ENCODE measurements at regions not wholly inside any gene's neighbourhood (a gene's known extent, or its start where the extent isn't known, plus 50 kb on each side); places are given as distances from the start of the nearest gene placed in this dataset.

DNA sequence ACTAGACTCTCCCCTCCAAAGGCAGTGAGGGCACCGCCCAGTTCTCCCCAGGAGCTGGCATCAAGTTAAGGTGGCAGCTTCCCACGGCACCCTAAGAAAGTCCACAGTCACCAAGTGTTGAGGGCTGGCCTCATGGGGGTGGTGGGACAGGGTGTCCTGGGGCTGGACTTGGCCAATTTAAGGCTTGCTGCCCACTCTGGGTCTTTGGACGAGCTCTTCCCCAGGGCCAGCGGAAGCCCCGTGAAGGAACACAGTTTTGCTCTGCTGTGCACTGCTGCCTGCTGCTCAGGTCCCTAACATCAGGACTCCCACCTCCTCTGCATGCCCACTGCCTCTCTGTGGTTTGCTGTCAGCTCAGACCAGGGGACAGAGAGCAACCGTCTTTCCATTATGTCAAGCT lies 57.3 kb upstream of the TMEM72 start:
- Histone ChIP-seq H3K4me3 (ENCODE audit: low read length) (no peak overlapping the region), H3K27me3 (ENCODE audit: control insufficient read depth, insufficient read depth, low read length) (no peaks in the 10 kb centered on the region), H3K4me1 (ENCODE audit: control insufficient read depth, insufficient read depth, low read length) (no peaks in the 10 kb centered on the region), H3K36me3 (ENCODE audit: control insufficient read depth, insufficient read depth, low read length) (no peaks in the 10 kb centered on the region), H3K9me3 (ENCODE audit: control insufficient read depth, insufficient read depth, low read length) (no peaks in the 10 kb centered on the region), H3K27ac (ENCODE audit: low read length) (no peak overlapping the region)
- TF ChIP-seq, protein P1, sequence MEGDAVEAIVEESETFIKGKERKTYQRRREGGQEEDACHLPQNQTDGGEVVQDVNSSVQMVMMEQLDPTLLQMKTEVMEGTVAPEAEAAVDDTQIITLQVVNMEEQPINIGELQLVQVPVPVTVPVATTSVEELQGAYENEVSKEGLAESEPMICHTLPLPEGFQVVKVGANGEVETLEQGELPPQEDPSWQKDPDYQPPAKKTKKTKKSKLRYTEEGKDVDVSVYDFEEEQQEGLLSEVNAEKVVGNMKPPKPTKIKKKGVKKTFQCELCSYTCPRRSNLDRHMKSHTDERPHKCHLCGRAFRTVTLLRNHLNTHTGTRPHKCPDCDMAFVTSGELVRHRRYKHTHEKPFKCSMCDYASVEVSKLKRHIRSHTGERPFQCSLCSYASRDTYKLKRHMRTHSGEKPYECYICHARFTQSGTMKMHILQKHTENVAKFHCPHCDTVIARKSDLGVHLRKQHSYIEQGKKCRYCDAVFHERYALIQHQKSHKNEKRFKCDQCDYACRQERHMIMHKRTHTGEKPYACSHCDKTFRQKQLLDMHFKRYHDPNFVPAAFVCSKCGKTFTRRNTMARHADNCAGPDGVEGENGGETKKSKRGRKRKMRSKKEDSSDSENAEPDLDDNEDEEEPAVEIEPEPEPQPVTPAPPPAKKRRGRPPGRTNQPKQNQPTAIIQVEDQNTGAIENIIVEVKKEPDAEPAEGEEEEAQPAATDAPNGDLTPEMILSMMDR (IDR thresholded peaks at IDR 0.05), result no peak
- WGBS (ENCODE audit: insufficient coverage), result 88% methylated on average over 6 of the region's 6 CpGs
- Mint-ChIP-seq H3K27me3 (ENCODE audit: low read depth in 2 of 2) (peaks cover 0 to 5% of the 10 kb centered on the region in 2 donors), H3K9me3 (no peaks in the 10 kb centered on the region), H3K27ac (no peak overlapping the region), H3K4me3 (no peak overlapping the region), H3K36me3 (no peaks in the 10 kb centered on the region), H3K4me1 (no peaks in the 10 kb centered on the region)
- DNase-seq (no peak), ATAC-seq (no peak)
- intact Hi-C loops (cut with micrococcal nuclease), result no loop called here

- WGBS (ENCODE audit: insufficient coverage), result 87% methylated on average over 9 of the region's 9 CpGs
- H3K27ac Mint-ChIP-seq, result no peak overlapping the region
- H3K4me1 Mint-ChIP-seq, result no peaks in the 10 kb centered on the region
- H3K27me3 ChIP-seq (ENCODE audit: control insufficient read depth, insufficient read depth, low read length), result no peaks in the 10 kb centered on the region
- peaks cover 0 to 5% of the 10 kb centered on the region in 2 donors for H3K27me3 Mint-ChIP-seq (ENCODE audit: low read depth in 2 of 2)
- no peaks in the 10 kb centered on the region for H3K9me3 Mint-ChIP-seq
- TF ChIP-seq, protein P1 (IDR thresholded peaks at IDR 0.05), result no peak
- intact Hi-C loops (cut with micrococcal nuclease), result no loop called here
- H3K4me3 Mint-ChIP-seq, result no peak overlapping the region
- DNase-seq, result no peak
- ATAC-seq, result no peak
- H3K36me3 ChIP-seq (ENCODE audit: control insufficient read depth, insufficient read depth, low read length), result no peaks in the 10 kb centered on the region
- no peaks in the 10 kb centered on the region for H3K9me3 ChIP-seq (ENCODE audit: control insufficient read depth, insufficient read depth, low read length)
- no peak overlapping the region for H3K27ac ChIP-seq (ENCODE audit: low read length)
- no peaks in the 10 kb centered on the region for H3K4me1 ChIP-seq (ENCODE audit: control insufficient read depth, insufficient read depth, low read length)
- H3K36me3 Mint-ChIP-seq, result no peaks in the 10 kb centered on the region
- H3K4me3 ChIP-seq (ENCODE audit: low read length), result no peak overlapping the region
Observed at GRCh38 chr10:44854693-44855350, 56.3 kb upstream of the TMEM72 start.

- no peaks in the 10 kb centered on the region for H3K27me3 ChIP-seq (ENCODE audit: control insufficient read depth, insufficient read depth, low read length)
- intact Hi-C loops (cut with micrococcal nuclease), result loop anchor here (2.0 kb wide), 1 partner anchor 1186 kb away; no protein-coding TSS in a partner anchor
- DNase-seq (no peak), ATAC-seq (no peak)
- H3K27ac ChIP-seq (ENCODE audit: low read length), result no peak overlapping the region
- H3K36me3 ChIP-seq (ENCODE audit: control insufficient read depth, insufficient read depth, low read length), result no peaks in the 10 kb centered on the region
- Mint-ChIP-seq H3K36me3 (no peaks in the 10 kb centered on the region), H3K4me3 (no peak overlapping the region), H3K27me3 (ENCODE audit: low read depth in 2 of 2) (peaks cover 0 to 2% of the 10 kb centered on the region in 2 donors), H3K27ac (no peak overlapping the region), H3K4me1 (no peaks in the 10 kb centered on the region), H3K9me3 (no peaks in the 10 kb centered on the region)
- no peaks in the 10 kb centered on the region for H3K4me1 ChIP-seq (ENCODE audit: control insufficient read depth, insufficient read depth, low read length)
- H3K4me3 ChIP-seq (ENCODE audit: low read length), result no peak overlapping the region
- 83% methylated on average over 7 of the region's 7 CpGs for WGBS (ENCODE audit: insufficient coverage)
- H3K9me3 ChIP-seq (ENCODE audit: control insufficient read depth, insufficient read depth, low read length), result no peaks in the 10 kb centered on the region
- TF ChIP-seq, protein P1 (IDR thresholded peaks at IDR 0.05), result no peak
Observed at GRCh38 chr10:44856696-44857095, 54.4 kb upstream of the TMEM72 start.

All from natural killer cell (primary cell).